Neural cell (in vitro differentiated cells): ENCODE measurements at regions not wholly inside any gene's neighbourhood (a gene's known extent, or its start where the extent isn't known, plus 50 kb on each side); places are given as distances from the start of the nearest gene placed in this dataset.

Source experiments
- H2AFZ ChIP-seq: fragments of 200-600, 300-800 bp; sonication (generic), shearing (Covaris generic); 2 replicates; pipeline ENCODE4 v1.6.0; 2014; ENCODE audit warnings: low read depth, mild to moderate bottlenecking, antibody characterized with exemption, low read length, moderate library complexity
- H3F3A ChIP-seq: fragments of 200-600 bp; shearing (Covaris generic); 2 replicates; pipeline ENCODE4 v1.6.1; 2016; ENCODE audit warnings: mild to moderate bottlenecking, moderate library complexity, mixed read lengths, antibody characterized with exemption, low read length; ENCODE audit not compliant: insufficient read depth, poor library complexity, severe bottlenecking
- H3K27ac ChIP-seq: fragments of 200-600, 300-800 bp; sonication (generic), shearing (Covaris generic); 2 replicates; pipeline ENCODE4 v1.5.1; 2014; ENCODE audit warnings: mild to moderate bottlenecking, low read length, moderate library complexity
- H3K27me3 ChIP-seq: fragments of 300-800, 200-600 bp; sonication (generic), shearing (Covaris generic); 2 replicates; pipeline ENCODE4 v1.6.0; 2014; ENCODE audit warnings: mild to moderate bottlenecking, low read depth, low read length, moderate library complexity; ENCODE audit not compliant: insufficient read depth
- H3K36me3 ChIP-seq: fragments of 300-800, 200-600 bp; sonication (generic), shearing (Covaris generic); 2 replicates; pipeline ENCODE4 v1.5.1; 2014; ENCODE audit warnings: mild to moderate bottlenecking, antibody characterized with exemption, low read length, moderate library complexity; ENCODE audit not compliant: insufficient read depth
- H3K4me2 ChIP-seq: fragments of 300-800, 200-600 bp; sonication (generic), shearing (Covaris generic); 2 replicates; pipeline ENCODE4 v1.6.0; 2014; ENCODE audit warnings: mild to moderate bottlenecking, low read length
- H3K4me3 ChIP-seq: fragments of 300-800, 200-600 bp; sonication (generic), shearing (Covaris generic); 2 replicates; pipeline ENCODE4 v1.5.1; 2014; ENCODE audit warnings: mild to moderate bottlenecking, low read length, moderate library complexity
- H3K79me2 ChIP-seq: fragments of 200-600 bp; shearing (Covaris generic); replicated peaks from 2 replicates; pipeline ENCODE4 v1.6.0; 2014; ENCODE audit warnings: mild to moderate bottlenecking, low read length, moderate library complexity; ENCODE audit not compliant: insufficient read depth
- H3K9ac ChIP-seq: fragments of 300-800, 200-600 bp; sonication (generic), shearing (Covaris generic); 2 replicates; pipeline ENCODE4 v1.6.1; 2016; ENCODE audit warnings: mild to moderate bottlenecking, low read length, mixed read lengths
- H3K9me2 ChIP-seq: fragments of 200-600 bp; shearing (Covaris generic); 2 replicates; pipeline ENCODE4 v1.6.1; 2016; ENCODE audit warnings: mild to moderate bottlenecking, low read length, mixed read lengths; ENCODE audit not compliant: insufficient read depth
- H3K9me3 ChIP-seq: fragments of 200-600, 300-800 bp; sonication (generic), shearing (Covaris generic); 2 replicates; pipeline ENCODE4 v1.6.1; 2016; ENCODE audit warnings: mild to moderate bottlenecking, mixed run types, low read length, moderate library complexity, mixed read lengths
- H4K20me1 ChIP-seq: fragments of 200-600 bp; shearing (Covaris generic); 2 replicates; pipeline ENCODE4 v1.6.1; 2016; ENCODE audit warnings: mild to moderate bottlenecking, mixed run types; ENCODE audit not compliant: insufficient read depth
- EP300 ChIP-seq: fragments of 450-650 bp; conservative IDR thresholded peaks from 2 replicates; pipeline ENCODE4 v1.6.1; 2014; ENCODE audit warnings: antibody characterized with exemption, mild to moderate bottlenecking, moderate library complexity; ENCODE audit not compliant: poor library complexity, severe bottlenecking
- EZH2 ChIP-seq: fragments of 200-600, 300-800 bp; shearing (Covaris generic), sonication (generic); IDR thresholded peaks from 2 replicates; pipeline ENCODE4 v1.6.1; 2014; ENCODE audit warnings: antibody characterized with exemption, low read length, borderline replicate concordance, mild to moderate bottlenecking; ENCODE audit not compliant: insufficient read depth, poor library complexity, severe bottlenecking
- MXI1 ChIP-seq: fragments of 450-650 bp; conservative IDR thresholded peaks from 2 replicates; pipeline ENCODE4 v1.6.1; 2014; ENCODE audit warnings: antibody characterized with exemption, mild to moderate bottlenecking; ENCODE audit not compliant: poor library complexity, severe bottlenecking
- POLR2AphosphoS5 ChIP-seq: IDR thresholded peaks from 2 replicates; pipeline ENCODE4 v1.6.1; 2012
- RAD21 ChIP-seq: fragments of 450-650 bp; conservative IDR thresholded peaks from 2 replicates; pipeline ENCODE4 v1.6.1; 2014; ENCODE audit warnings: antibody characterized with exemption, mild to moderate bottlenecking, moderate library complexity
- SMC3 ChIP-seq: fragments of 450-650 bp; conservative IDR thresholded peaks from 2 replicates; pipeline ENCODE4 v1.6.1; 2014; ENCODE audit warnings: antibody characterized with exemption, mild to moderate bottlenecking, moderate library complexity; ENCODE audit not compliant: poor library complexity
- TAF1 ChIP-seq: IDR thresholded peaks from 2 replicates; pipeline ENCODE4 v1.6.1; 2012; ENCODE audit warnings: low read depth
- TF ChIP-seq, protein P1 (sequence below): fragments of 450-650 bp; IDR thresholded peaks from 2 replicates; pipeline ENCODE4 v1.5.1; 2014; ENCODE audit warnings: antibody characterized with exemption, mild to moderate bottlenecking, moderate library complexity; ENCODE audit not compliant: poor library complexity, severe bottlenecking
- TF ChIP-seq, protein P2 (sequence below): IDR thresholded peaks from 2 replicates; pipeline ENCODE4 v1.6.1; 2012; ENCODE audit warnings: borderline replicate concordance

DNA sequence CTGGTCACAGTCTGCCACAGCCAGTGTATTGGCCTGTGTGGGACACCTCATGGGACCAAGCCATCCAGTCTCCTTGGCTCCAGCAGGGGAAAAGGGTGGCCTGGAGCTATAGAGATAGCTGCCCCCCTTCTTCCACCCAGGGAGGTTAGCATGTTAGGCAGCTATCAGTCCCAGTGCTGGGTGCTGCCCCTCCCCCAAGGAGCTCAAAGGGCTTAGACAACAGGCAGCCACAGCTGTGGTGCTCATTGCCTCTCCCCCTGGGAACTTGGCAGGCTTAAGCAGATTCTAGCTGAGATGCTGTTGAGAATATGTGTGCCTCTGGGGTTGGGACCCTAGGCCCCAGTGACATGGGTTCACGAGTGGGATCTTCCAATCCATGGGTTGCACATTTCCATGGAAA is 226.0 kb upstream of the PTGER4 start:
- no peak overlapping the region for H2AFZ ChIP-seq
- H3K4me2 ChIP-seq, result no peak overlapping the region
- TF ChIP-seq SMC3, result no peak
- no peak for TF ChIP-seq RAD21
- no peak for TF ChIP-seq TAF1
- no peak for TF ChIP-seq POLR2AphosphoS5
- TF ChIP-seq, protein P1, sequence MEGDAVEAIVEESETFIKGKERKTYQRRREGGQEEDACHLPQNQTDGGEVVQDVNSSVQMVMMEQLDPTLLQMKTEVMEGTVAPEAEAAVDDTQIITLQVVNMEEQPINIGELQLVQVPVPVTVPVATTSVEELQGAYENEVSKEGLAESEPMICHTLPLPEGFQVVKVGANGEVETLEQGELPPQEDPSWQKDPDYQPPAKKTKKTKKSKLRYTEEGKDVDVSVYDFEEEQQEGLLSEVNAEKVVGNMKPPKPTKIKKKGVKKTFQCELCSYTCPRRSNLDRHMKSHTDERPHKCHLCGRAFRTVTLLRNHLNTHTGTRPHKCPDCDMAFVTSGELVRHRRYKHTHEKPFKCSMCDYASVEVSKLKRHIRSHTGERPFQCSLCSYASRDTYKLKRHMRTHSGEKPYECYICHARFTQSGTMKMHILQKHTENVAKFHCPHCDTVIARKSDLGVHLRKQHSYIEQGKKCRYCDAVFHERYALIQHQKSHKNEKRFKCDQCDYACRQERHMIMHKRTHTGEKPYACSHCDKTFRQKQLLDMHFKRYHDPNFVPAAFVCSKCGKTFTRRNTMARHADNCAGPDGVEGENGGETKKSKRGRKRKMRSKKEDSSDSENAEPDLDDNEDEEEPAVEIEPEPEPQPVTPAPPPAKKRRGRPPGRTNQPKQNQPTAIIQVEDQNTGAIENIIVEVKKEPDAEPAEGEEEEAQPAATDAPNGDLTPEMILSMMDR, result no peak
- no peak for TF ChIP-seq MXI1
- H3K9ac ChIP-seq, result no peak overlapping the region
- no peak overlapping the region for H3K27ac ChIP-seq
- no peaks in the 10 kb centered on the region for H3F3A ChIP-seq
- H4K20me1 ChIP-seq, result no peaks in the 10 kb centered on the region
- H3K4me3 ChIP-seq, result no peak overlapping the region
- H3K9me3 ChIP-seq, result no peaks in the 10 kb centered on the region
- H3K27me3 ChIP-seq, result no peaks in the 10 kb centered on the region
- H3K9me2 ChIP-seq, result no peaks in the 10 kb centered on the region
- H3K79me2 ChIP-seq, result no peaks in the 10 kb centered on the region
- H3K36me3 ChIP-seq, result no peaks in the 10 kb centered on the region

DNA sequence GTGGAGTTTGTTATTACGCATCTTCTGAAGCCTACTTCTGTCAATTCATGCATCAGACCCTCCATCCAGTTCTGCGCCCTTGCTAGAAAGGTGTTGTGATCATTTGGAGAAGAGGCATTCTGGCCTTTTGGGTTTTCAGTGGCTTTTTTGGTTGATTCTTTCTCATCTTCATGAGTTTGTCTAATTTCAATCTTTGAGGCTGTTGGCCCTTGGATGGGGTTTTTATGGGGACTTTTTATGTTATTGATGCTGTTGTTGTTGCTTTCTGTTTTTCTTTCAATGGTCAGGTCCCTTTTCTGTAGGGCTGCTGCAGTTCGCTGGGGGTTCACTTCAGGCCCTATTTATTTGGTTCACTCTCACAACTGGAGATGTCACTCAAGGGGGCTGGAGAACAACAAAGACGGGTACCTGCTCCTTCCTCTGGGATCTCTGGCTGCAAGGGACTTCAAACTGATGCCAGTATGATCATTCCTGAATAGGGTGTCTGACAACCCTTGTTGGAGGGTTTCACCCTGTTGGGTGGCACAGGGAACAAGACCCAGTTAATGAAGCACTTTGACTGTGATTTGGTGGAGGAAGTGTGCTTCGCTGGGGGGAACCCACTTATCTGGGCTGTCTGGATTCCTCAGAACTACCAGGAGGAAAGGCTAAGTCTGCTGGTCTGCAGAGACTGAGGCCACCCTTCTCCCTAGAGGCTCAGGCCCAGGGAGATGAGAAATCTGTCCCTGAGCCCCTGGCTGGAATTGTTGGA is 226.7 kb upstream of the PTGER4 start:
- no peaks in the 10 kb centered on the region for H3K36me3 ChIP-seq
- H3K9me3 ChIP-seq, result no peaks in the 10 kb centered on the region
- H2AFZ ChIP-seq, result no peak overlapping the region
- H3K9me2 ChIP-seq, result no peaks in the 10 kb centered on the region
- no peak overlapping the region for H3K4me2 ChIP-seq
- no peaks in the 10 kb centered on the region for H3K79me2 ChIP-seq
- H3K4me3 ChIP-seq, result no peak overlapping the region
- no peak overlapping the region for H3K27ac ChIP-seq
- no peaks in the 10 kb centered on the region for H3K27me3 ChIP-seq
- no peaks in the 10 kb centered on the region for H4K20me1 ChIP-seq
- no peak overlapping the region for H3K9ac ChIP-seq
- no peaks in the 10 kb centered on the region for H3F3A ChIP-seq
- no peak for TF ChIP-seq SMC3
- TF ChIP-seq, protein P2, sequence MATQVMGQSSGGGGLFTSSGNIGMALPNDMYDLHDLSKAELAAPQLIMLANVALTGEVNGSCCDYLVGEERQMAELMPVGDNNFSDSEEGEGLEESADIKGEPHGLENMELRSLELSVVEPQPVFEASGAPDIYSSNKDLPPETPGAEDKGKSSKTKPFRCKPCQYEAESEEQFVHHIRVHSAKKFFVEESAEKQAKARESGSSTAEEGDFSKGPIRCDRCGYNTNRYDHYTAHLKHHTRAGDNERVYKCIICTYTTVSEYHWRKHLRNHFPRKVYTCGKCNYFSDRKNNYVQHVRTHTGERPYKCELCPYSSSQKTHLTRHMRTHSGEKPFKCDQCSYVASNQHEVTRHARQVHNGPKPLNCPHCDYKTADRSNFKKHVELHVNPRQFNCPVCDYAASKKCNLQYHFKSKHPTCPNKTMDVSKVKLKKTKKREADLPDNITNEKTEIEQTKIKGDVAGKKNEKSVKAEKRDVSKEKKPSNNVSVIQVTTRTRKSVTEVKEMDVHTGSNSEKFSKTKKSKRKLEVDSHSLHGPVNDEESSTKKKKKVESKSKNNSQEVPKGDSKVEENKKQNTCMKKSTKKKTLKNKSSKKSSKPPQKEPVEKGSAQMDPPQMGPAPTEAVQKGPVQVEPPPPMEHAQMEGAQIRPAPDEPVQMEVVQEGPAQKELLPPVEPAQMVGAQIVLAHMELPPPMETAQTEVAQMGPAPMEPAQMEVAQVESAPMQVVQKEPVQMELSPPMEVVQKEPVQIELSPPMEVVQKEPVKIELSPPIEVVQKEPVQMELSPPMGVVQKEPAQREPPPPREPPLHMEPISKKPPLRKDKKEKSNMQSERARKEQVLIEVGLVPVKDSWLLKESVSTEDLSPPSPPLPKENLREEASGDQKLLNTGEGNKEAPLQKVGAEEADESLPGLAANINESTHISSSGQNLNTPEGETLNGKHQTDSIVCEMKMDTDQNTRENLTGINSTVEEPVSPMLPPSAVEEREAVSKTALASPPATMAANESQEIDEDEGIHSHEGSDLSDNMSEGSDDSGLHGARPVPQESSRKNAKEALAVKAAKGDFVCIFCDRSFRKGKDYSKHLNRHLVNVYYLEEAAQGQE, result no peak
- TF ChIP-seq, protein P1, result no peak
- TF ChIP-seq EP300, result no peak
- no peak for TF ChIP-seq EZH2
- no peak for TF ChIP-seq MXI1
- no peak for TF ChIP-seq TAF1
- TF ChIP-seq RAD21, result no peak
- TF ChIP-seq POLR2AphosphoS5, result no peak
